Activated CD8-positive, alpha-beta memory T cell treated with anti-CD3 and anti-CD28 coated beads, Interleukin-2, amount 10 ng/mL, durations not matched to agents 7 days and 5 days (primary cell): ENCODE measurements at regions not wholly inside any gene's neighbourhood (a gene's known extent, or its start where the extent isn't known, plus 50 kb on each side); places are given as distances from the start of the nearest gene placed in this dataset.

Source experiments
- ATAC-seq: fragments of 150-1000 bp; cut with Tn5 transposase; one replicate; pipeline ENCODE4 v1.10.0; 2021; ENCODE audit warnings: moderate library complexity
- CTCF ChIA-PET: fragments of 350-600 bp; sonication (Branson Sonifier 250); formaldehyde crosslinking; loops from one replicate; lab custom pipeline; 2021; ENCODE audit warnings: antibody characterized with exemption; lab: Charles Lee
- DNase-seq: peaks from one replicate; pipeline ENCODE4 v3.0.0-alpha.2; 2020
- H3K27ac Mint-ChIP-seq: one replicate; pipeline ENCODE4 v1.8.0; 2021; ENCODE audit warnings: mild to moderate bottlenecking, mixed read lengths
- H3K27me3 Mint-ChIP-seq: one replicate; pipeline ENCODE4 v1.8.0; 2021; ENCODE audit warnings: mixed read lengths
- H3K36me3 Mint-ChIP-seq: one replicate; pipeline ENCODE4 v1.8.0; 2021; ENCODE audit warnings: mild to moderate bottlenecking, mixed read lengths
- H3K4me1 Mint-ChIP-seq: one replicate; pipeline ENCODE4 v1.8.0; 2021; ENCODE audit warnings: mixed read lengths
- H3K4me3 Mint-ChIP-seq: one replicate; pipeline ENCODE4 v1.8.0; 2021; ENCODE audit warnings: mild to moderate bottlenecking, moderate library complexity, mixed read lengths
- H3K9me3 Mint-ChIP-seq: one replicate; pipeline ENCODE4 v1.8.0; 2022; ENCODE audit warnings: low read depth, mixed read lengths

DNA sequence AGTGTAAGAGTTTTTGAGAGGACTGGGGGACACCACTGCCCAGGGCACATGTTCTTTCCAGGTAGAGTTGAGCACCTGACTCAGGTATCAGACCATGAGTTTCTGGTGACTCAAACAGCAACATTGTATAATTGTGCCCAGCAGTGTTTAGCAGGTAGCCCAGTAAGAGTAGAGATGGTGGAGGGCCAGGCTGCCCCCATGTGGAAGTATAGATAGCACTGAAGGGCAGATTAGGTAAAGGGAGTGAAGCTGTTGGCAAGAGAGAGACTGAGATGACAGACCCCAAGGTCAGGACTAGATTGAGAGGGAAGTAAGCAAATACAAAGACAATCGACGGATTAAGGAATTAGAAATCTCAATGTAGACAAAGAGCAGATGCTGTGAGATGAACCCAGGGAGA lies 74.6 kb downstream of the TRIM42 start:
- DNase-seq (no peak), ATAC-seq (no peak)
- Mint-ChIP-seq H3K9me3 (no peaks in the 10 kb centered on the region), H3K27ac (no peak overlapping the region), H3K27me3 (peaks cover 3% of the 10 kb centered on the region), H3K4me3 (no peak overlapping the region), H3K36me3 (no peaks in the 10 kb centered on the region), H3K4me1 (peaks cover 7% of the 10 kb centered on the region)
- CTCF ChIA-PET: no interaction called here

DNA sequence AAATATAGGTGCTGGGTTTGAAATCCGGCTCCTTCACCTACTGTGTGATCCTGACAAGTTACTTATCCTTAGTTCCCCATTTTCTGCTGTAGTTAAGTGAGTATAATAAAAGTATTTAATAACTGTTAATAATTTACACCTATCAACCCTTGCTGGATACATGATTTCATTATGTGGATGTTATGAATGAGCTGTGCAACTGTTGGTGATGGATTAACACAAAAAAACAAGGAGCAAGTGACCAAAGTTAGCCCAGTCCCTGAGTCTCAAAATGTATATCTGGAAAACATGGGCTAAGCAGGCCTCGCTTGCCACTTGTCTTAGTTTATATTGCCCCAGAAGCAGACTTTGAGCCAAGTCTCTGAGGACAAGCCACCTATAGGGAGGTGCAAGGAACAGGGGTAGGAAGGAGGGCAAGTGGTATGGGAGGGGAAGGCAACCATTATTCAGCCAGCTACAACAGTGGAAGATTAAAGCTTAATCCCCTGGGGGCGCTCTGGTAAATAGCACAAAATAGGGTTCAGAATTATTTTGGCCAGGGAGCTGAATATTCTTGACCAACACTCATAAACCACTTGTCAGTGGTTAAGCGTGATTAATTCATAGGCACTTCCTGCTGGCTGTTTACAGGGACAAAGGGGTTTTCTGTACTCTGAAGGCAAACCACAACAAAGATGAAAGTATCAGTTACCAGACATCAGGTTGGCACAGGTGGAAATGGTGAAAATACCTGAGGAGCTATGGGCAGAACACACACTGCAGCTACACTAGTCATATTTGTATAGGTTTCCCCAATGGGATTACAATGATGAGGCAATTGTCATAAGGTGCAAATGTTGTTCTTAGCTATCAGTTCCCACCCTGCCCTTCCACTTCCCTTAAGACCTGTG lies 76.2 kb downstream of the TRIM42 start:
- Mint-ChIP-seq H3K9me3 (no peaks in the 10 kb centered on the region), H3K27me3 (peaks cover 3% of the 10 kb centered on the region), H3K4me1 (peaks cover 7% of the 10 kb centered on the region), H3K27ac (no peak overlapping the region), H3K36me3 (no peaks in the 10 kb centered on the region), H3K4me3 (no peak overlapping the region)
- CTCF ChIA-PET: no interaction called here
- ATAC-seq: no peak
- no peak for DNase-seq

DNA sequence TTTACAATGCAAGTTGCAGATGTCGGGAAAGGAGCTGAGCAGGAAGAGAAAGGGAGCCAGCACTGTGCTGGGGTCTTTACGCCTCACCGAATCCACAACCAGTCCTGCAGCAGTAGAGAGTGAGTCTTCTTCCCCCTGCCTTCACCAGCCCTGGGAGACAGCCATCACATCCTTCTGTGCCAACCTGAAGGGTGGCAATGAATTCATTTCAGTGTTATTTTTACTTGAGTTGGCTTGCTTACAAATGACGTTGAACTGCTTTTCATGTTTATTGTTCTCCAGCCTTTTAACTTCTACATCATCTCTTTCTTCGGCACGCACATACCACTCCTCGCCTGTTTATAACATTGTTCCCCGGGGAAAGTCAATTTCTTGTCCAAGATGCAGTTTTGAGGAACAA lies 77.1 kb downstream of the TRIM42 start:
- CTCF ChIA-PET: no interaction called here
- Mint-ChIP-seq H3K9me3 (no peaks in the 10 kb centered on the region), H3K36me3 (no peaks in the 10 kb centered on the region), H3K27me3 (peaks cover 3% of the 10 kb centered on the region), H3K27ac (no peak overlapping the region), H3K4me3 (no peak overlapping the region), H3K4me1 (peaks cover 7% of the 10 kb centered on the region)
- DNase-seq (no peak), ATAC-seq (no peak)

DNA sequence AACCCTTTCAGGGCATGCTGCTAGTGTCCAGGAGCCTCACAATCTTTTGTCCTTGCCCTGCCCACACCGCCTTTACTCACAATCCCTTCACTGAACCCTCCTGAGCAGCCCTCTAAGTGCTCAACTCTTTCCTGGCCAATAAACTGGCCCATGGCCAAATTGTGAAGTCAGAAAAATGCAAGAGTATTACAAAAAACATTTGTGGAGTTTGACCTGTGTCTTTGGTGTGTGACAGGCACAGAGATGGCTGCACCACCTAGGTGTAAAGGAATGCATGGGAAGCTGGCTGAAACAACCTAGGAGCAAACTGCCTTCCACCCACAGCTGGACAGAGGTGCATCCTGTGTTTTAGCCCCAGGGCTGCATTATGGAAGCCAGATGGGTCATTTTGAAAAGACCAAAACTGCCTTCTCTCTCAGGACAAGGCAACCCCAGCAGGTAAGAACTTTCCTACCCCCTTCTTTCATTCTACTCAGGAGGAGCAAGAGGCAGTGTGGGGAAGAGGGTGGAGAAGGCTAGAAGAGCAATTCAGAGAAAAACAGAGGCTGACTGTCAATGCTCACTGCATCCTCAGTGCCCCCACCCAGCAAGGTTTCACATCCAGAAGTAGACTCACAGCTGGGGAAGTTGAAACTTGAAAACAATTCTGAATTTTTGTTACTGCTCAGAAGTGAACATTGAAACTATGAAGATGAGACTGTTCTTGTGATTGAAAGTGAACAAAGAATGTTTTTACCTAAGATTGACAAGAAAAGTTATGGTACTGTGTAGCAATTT lies 78.6 kb downstream of the TRIM42 start:
- DNase-seq (no peak), ATAC-seq (no peak)
- peak overlapping the region; percentile 16 for H3K27ac Mint-ChIP-seq
- peaks cover 7% of the 10 kb centered on the region for H3K4me1 Mint-ChIP-seq
- H3K4me3 Mint-ChIP-seq: no peak overlapping the region
- no peaks in the 10 kb centered on the region for H3K36me3 Mint-ChIP-seq
- H3K9me3 Mint-ChIP-seq: no peaks in the 10 kb centered on the region
- CTCF ChIA-PET: no interaction called here
- H3K27me3 Mint-ChIP-seq: peaks cover 5% of the 10 kb centered on the region

DNA sequence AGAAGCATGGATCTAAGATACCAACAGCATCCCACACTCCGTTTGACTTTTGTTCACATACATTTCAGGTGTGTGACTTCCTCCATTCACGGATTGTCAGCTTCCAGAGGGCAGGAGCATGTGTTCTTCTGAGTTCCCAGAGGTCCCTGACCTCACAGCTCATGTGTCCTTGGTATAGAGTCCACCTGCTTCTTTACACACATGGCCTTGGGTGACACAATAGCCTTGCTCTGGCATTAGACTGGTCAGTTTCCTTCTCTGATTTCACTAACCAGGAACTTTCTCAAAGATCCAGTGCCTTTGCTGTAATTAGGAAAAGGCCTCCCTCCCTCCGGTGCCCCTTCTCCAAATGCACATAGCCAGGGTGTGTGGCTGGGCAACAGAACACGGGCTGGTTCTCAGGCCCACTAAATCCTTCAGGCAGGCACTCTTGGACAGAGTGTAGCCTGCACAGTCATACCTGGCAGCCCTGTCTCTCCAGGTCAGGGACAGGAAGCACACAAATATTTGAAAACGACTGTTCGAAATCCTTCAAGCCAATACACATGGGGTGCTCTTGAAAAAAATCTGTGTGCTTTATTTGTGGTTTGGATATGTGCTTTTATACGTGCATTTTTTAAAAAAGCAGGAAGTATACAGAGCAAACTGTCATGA lies 81.1 kb downstream of the TRIM42 start:
- Mint-ChIP-seq H3K27ac (no peak overlapping the region), H3K4me3 (no peak overlapping the region), H3K27me3 (peaks cover 4% of the 10 kb centered on the region), H3K36me3 (no peaks in the 10 kb centered on the region), H3K9me3 (no peaks in the 10 kb centered on the region), H3K4me1 (peaks cover 7% of the 10 kb centered on the region)
- CTCF ChIA-PET: no interaction called here
- ATAC-seq (no peak), DNase-seq (no peak)

DNA sequence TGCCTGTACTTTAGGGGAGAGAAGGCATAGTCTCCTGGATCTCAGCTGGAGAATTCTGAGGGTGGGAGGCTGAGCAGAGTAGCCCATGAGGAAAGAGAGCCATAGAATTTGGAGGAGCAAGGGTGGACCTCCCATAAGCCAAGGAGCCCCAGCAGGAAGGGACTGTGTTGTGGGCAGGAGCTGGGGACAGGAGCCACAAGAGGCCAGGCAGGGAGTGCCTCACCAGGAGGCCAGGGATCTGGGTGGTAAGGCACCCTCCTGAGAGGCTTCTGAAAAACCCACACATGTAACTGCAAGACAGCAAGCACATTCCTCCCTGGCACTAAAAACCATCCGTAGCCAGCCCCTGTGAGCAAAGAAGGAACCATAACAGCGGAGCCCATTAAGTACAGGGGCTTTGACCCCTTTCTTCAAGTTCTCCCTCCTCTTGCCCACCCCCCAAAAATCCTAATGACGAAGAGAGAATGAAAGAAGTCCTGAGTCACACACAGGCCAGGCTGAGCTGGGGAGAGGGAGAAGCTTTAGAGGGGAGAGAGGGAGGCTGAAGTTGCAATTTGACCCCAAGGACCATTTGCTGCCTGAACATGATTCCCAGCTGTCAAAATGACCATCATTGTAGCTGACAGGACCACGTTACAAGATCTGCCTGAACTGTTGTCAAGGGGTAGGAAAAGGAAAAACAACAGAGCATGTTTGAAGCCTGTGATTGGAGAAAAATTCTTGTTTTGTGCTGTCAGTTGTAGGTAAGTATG lies 82.6 kb downstream of the TRIM42 start:
- Mint-ChIP-seq H3K9me3 (no peaks in the 10 kb centered on the region), H3K4me1 (peaks cover 2% of the 10 kb centered on the region), H3K36me3 (no peaks in the 10 kb centered on the region), H3K4me3 (no peak overlapping the region), H3K27me3 (peaks cover 12% of the 10 kb centered on the region), H3K27ac (no peak overlapping the region)
- ATAC-seq (no peak), DNase-seq (no peak)
- CTCF ChIA-PET: no interaction called here

DNA sequence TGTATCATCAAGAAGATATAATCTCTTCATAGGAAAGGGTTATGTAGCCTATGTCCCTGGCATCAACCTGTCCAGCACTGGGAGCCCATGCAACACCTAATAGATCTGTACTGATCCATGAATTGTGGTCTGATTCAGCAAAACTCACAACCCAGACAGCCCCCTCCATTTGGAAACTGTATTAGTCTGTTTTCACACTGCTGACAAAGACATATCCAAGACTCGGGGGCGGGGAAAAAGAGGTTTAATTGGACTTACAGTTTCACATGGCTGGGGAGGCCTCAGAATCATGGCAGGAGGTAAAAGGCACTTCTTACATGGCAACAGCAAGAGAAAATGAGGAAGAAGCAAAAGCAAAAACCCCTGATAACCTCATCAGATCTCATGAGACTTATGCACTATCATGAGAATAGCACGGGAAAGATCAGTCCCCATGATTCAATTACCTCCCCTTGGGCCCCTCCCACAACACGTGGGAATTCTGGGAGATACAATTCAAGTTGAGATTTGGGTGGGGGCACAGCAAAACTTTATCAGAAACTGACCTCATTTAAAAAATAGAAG lies 83.3 kb downstream of the TRIM42 start:
- Mint-ChIP-seq H3K4me1 (peaks cover 4% of the 10 kb centered on the region), H3K36me3 (no peaks in the 10 kb centered on the region), H3K27me3 (peaks cover 12% of the 10 kb centered on the region), H3K9me3 (no peaks in the 10 kb centered on the region), H3K4me3 (no peak overlapping the region), H3K27ac (no peak overlapping the region)
- DNase-seq (no peak), ATAC-seq (no peak)
- CTCF ChIA-PET: no interaction called here

DNA sequence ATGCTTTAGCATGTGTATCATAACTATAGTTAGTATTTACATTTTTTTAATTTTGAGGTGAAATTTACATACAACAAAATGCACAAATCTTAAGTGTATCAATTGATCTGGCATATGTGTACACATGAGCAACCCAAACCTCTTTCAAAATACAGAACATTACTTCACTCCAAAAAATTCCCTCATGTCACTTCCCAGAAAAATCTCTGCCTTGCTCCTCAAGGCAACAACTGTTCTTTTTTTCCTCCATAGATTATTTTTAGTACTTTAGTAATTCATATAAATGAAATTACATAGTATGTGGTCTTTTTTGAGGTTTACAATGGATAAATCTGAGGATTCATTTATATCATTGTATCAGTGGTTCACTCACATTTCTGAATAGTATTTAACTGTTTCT lies 84.9 kb downstream of the TRIM42 start:
- CTCF ChIA-PET: no interaction called here
- Mint-ChIP-seq H3K27me3 (peaks cover 12% of the 10 kb centered on the region), H3K36me3 (no peaks in the 10 kb centered on the region), H3K27ac (no peak overlapping the region), H3K4me1 (peaks cover 2% of the 10 kb centered on the region), H3K9me3 (no peaks in the 10 kb centered on the region), H3K4me3 (no peak overlapping the region)
- DNase-seq (no peak), ATAC-seq (no peak)

DNA sequence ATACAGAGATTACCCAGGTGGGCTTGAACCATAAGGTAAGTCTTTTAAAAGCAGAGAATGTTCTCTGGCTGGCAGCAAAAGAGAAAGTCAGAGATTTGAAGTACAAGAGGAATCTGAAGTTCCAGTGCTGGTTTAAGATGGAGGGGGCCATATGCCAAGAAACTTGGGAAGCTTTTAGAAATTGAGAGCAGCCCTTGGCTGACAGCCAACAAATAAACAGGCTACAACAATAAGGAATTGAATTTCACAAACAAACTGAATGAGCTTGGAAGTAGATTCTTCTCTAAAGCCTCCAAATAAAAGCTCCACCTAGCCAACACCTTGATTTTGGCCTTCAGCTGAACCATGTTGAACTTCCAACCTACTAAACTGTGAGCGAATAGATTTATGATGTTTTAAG lies 85.7 kb downstream of the TRIM42 start:
- ATAC-seq (no peak), DNase-seq (no peak)
- CTCF ChIA-PET: no interaction called here
- H3K27ac Mint-ChIP-seq: no peak overlapping the region
- peaks cover 2% of the 10 kb centered on the region for H3K4me1 Mint-ChIP-seq
- H3K9me3 Mint-ChIP-seq: no peaks in the 10 kb centered on the region
- no peaks in the 10 kb centered on the region for H3K36me3 Mint-ChIP-seq
- H3K4me3 Mint-ChIP-seq: no peak overlapping the region
- H3K27me3 Mint-ChIP-seq: peaks cover 12% of the 10 kb centered on the region

DNA sequence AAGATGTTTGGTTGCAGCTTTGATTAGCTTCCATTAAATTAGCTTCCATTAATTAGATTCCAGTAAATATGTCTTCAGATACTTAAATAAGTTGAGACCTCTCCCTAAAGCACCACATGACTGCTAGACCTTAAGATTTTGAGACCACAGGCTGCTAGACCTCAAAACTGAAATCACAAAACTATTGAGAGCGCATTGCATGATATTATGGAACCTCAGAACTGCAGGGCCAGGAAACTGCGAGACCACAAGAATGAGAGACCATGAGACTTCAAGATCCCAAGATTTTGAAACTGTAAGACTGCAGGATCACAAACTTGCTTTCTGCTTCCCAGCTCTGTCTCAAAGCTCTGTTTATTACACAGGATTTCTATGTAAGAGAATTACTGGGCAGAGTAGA lies 87.4 kb downstream of the TRIM42 start:
- Mint-ChIP-seq H3K4me3 (no peak overlapping the region), H3K4me1 (peaks cover 2% of the 10 kb centered on the region), H3K9me3 (no peaks in the 10 kb centered on the region), H3K27me3 (peaks cover 14% of the 10 kb centered on the region), H3K36me3 (no peaks in the 10 kb centered on the region), H3K27ac (no peak overlapping the region)
- DNase-seq (no peak), ATAC-seq (no peak)
- CTCF ChIA-PET: no interaction called here

DNA sequence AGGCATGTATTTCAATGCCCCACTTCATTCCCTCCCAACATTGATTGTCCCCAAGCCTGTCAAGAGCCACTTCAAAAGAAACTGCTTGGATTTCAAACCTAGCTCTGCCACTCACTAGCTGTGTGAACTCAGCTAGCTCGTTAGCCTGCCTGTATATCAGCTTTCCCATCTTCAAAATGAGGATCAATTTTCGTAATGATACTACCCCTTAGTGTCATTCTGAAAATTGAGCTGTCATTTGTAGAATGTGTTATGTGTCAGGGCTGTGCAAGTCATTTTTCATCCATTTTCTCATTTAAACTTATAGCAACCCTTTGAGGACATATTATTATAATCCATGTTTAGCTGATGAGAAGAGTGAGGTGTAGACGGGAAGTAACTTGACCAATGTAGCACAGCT lies 88.6 kb downstream of the TRIM42 start:
- no peak for DNase-seq

DNA sequence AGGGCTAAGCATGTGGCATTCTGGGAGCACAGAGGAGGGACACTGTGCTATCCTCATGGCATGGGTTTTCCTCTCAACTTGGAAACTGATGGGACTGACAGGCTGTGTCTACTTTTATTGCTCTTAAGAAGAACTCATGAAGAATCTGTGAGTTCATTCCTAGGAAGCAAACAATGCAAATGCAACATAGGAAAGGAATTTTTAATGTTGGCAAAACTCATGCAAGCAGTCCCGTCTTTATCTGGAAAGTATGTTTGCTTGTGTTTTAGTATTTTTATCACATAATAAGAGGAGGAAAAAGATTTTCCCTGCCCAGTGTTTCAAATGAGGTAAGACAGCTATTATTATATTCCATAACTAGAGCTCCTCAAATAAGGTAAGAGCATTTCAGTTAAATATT lies 89.7 kb downstream of the TRIM42 start:
- Mint-ChIP-seq H3K4me1 (peaks cover 2% of the 10 kb centered on the region), H3K4me3 (no peak overlapping the region), H3K36me3 (no peaks in the 10 kb centered on the region), H3K27me3 (peaks cover 17% of the 10 kb centered on the region), H3K9me3 (no peaks in the 10 kb centered on the region), H3K27ac (no peak overlapping the region)
- no peak for DNase-seq
- ATAC-seq: no peak
- CTCF ChIA-PET: interaction anchor here (0.7 kb wide), 1 partner anchor 173 kb away, joined by 4 read pairs; no protein-coding TSS in a partner anchor

More for the DNA sequence above, 88.6 kb downstream of the TRIM42 start:
- Mint-ChIP-seq H3K27ac (no peak overlapping the region), H3K9me3 (no peaks in the 10 kb centered on the region), H3K27me3 (peaks cover 12% of the 10 kb centered on the region), H3K4me3 (no peak overlapping the region), H3K4me1 (peaks cover 2% of the 10 kb centered on the region), H3K36me3 (no peaks in the 10 kb centered on the region)
- CTCF ChIA-PET: no interaction called here
- peak; percentile 39 for ATAC-seq

DNA sequence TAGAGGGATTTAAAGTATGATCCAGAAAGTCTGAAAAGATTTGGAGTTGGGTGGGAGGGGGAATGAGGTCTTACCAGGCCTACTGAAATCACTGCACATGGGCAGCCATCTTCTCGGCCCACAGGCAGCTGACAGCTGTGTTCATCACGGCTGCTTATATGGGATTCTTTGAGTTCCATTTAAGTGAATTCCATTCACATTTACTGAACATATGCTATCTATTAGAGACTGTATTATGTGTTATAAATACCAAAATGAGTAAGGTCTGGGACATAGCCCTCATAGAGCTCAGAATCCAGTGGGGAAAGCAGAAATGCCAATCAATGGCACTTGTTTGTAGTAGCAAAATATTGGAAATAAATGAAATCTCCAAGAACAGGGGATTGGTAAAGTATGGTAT lies 91.1 kb downstream of the TRIM42 start:
- no peak overlapping the region for H3K27ac Mint-ChIP-seq
- peaks cover 4% of the 10 kb centered on the region for H3K4me1 Mint-ChIP-seq
- ATAC-seq (no peak), DNase-seq (no peak)
- CTCF ChIA-PET: no interaction called here
- H3K36me3 Mint-ChIP-seq: no peaks in the 10 kb centered on the region
- peaks cover 15% of the 10 kb centered on the region for H3K27me3 Mint-ChIP-seq
- no peak overlapping the region for H3K4me3 Mint-ChIP-seq
- no peaks in the 10 kb centered on the region for H3K9me3 Mint-ChIP-seq
